Sigmoid colon (tissue), 4 donors: ENCODE measurements at regions not wholly inside any gene's neighbourhood (a gene's known extent, or its start where the extent isn't known, plus 50 kb on each side); places are given as distances from the start of the nearest gene placed in this dataset.

Experiments used
- EP300 ChIP-seq, 4 donors: sonication (generic); formaldehyde crosslinking; IDR thresholded peaks; one replicate each; pipeline ENCODE4 v1.6.1; 2017; ENCODE audit warnings: antibody characterized with exemption in 4 of 4
- POLR2A ChIP-seq, 2 donors: fragments of 450-650 bp; IDR thresholded peaks; one replicate each; pipeline ENCODE4 v1.6.1; 2016; ENCODE audit warnings: antibody characterized with exemption in 2 of 2, mild to moderate bottlenecking in 2 of 2, moderate library complexity in 2 of 2
- POLR2AphosphoS5 ChIP-seq, 4 donors: sonication (generic); formaldehyde crosslinking; IDR thresholded peaks; one replicate each; pipeline ENCODE4 v1.6.1; 2017; ENCODE audit warnings: antibody characterized with exemption in 4 of 4
- TF ChIP-seq, protein P1 (sequence below), 4 experiments: fragments of 450-650 bp in 3 of 4; fragments of 200-600 bp in 1 of 4; IDR thresholded peaks; one replicate each; pipeline ENCODE4 v1.5.1; 2016 to 2019; ENCODE audit warnings: antibody characterized with exemption in 4 of 4, mild to moderate bottlenecking in 3 of 4, moderate library complexity in 2 of 4

DNA sequence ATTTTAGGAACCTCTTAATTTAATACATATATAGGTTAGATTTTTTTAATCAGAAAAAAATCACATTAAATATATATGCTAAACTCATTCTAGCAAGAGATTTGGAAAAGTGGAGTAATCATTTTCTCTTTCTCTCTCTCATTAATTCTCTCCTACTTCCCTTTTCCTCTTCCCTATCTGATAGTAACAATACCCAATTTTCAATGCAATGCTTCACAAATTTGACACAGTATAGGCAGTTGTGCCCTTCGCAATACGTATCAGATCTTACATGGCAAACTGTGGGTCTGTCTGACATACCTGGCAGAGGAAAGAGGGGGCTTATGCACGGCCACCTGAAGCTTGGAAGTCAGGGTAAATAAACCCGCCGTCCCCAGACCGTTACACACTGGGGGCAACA lies 444.3 kb downstream of the NBAS start:
- TF ChIP-seq, protein P1, sequence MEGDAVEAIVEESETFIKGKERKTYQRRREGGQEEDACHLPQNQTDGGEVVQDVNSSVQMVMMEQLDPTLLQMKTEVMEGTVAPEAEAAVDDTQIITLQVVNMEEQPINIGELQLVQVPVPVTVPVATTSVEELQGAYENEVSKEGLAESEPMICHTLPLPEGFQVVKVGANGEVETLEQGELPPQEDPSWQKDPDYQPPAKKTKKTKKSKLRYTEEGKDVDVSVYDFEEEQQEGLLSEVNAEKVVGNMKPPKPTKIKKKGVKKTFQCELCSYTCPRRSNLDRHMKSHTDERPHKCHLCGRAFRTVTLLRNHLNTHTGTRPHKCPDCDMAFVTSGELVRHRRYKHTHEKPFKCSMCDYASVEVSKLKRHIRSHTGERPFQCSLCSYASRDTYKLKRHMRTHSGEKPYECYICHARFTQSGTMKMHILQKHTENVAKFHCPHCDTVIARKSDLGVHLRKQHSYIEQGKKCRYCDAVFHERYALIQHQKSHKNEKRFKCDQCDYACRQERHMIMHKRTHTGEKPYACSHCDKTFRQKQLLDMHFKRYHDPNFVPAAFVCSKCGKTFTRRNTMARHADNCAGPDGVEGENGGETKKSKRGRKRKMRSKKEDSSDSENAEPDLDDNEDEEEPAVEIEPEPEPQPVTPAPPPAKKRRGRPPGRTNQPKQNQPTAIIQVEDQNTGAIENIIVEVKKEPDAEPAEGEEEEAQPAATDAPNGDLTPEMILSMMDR (IDR thresholded peaks at IDR 0.05): no peak
- TF ChIP-seq POLR2A (IDR thresholded peaks at IDR 0.05) (no peak), POLR2AphosphoS5 (IDR thresholded peaks at IDR 0.05) (no peak), EP300 (IDR thresholded peaks at IDR 0.05) (no peak)
